Fibroblast of lung (primary cell): ENCODE measurements at regions not wholly inside any gene's neighbourhood (a gene's known extent, or its start where the extent isn't known, plus 50 kb on each side); places are given as distances from the start of the nearest gene placed in this dataset.

Source experiments
- DNase-seq, 2 donors: peaks; one replicate each; pipeline versions ENCODE4 v3.0.0 to v3.0.0-alpha.2; 2010; ENCODE audit warnings: low read depth in 2 of 2
- H2AFZ ChIP-seq: 2 replicates; pipeline ENCODE4 v1.5.1; 2012; ENCODE audit warnings: low read length, control low read depth, inconsistent platforms
- H3K27ac ChIP-seq: 2 replicates; pipeline ENCODE4 v1.5.1; 2011; ENCODE audit warnings: low read length, control low read depth; ENCODE audit not compliant: insufficient read depth
- H3K27me3 ChIP-seq: 2 replicates; pipeline ENCODE4 v1.5.1; 2011; ENCODE audit warnings: mild to moderate bottlenecking, low read length; ENCODE audit not compliant: control insufficient read depth, insufficient read depth
- H3K36me3 ChIP-seq: 2 replicates; pipeline ENCODE4 v1.5.1; 2011; ENCODE audit warnings: low read length; ENCODE audit not compliant: control insufficient read depth, insufficient read depth
- H3K4me1 ChIP-seq: 2 replicates; pipeline ENCODE4 v1.5.1; 2011; ENCODE audit warnings: low read length; ENCODE audit not compliant: control insufficient read depth, insufficient read depth; ENCODE audit errors: extremely low read depth
- H3K4me2 ChIP-seq: 2 replicates; pipeline ENCODE4 v1.5.1; 2011; ENCODE audit warnings: low read length, control low read depth; ENCODE audit not compliant: insufficient read depth; ENCODE audit errors: extremely low read depth
- H3K4me3 ChIP-seq, 4 experiments: fragments of 200-600 bp in 1 of 4; sonication (generic) in 1 of 4; replicated peaks in 1 of 4; 2 replicates each; pipeline ENCODE4 v1.5.1; 2011 to 2016; ENCODE audit warnings: low read length in 4 of 4, low read depth in 3 of 4, mild to moderate bottlenecking in 3 of 4, control low read depth in 2 of 4, inconsistent platforms in 1 of 4, mixed read lengths in 1 of 4; ENCODE audit not compliant: insufficient read depth in 1 of 4; ENCODE audit errors: control extremely low read depth in 1 of 4
- H3K79me2 ChIP-seq: 2 replicates; pipeline ENCODE4 v1.5.1; 2012; ENCODE audit warnings: mild to moderate bottlenecking, low read length, inconsistent platforms; ENCODE audit not compliant: control insufficient read depth, insufficient read depth
- H3K9ac ChIP-seq: 2 replicates; pipeline ENCODE4 v1.5.1; 2011; ENCODE audit warnings: mild to moderate bottlenecking, low read length, control low read depth; ENCODE audit not compliant: insufficient read depth
- H3K9me3 ChIP-seq: 2 replicates; pipeline ENCODE4 v1.5.1; 2012; ENCODE audit warnings: low read depth, low read length; ENCODE audit not compliant: control insufficient read depth, insufficient read depth
- H4K20me1 ChIP-seq: 2 replicates; pipeline ENCODE4 v1.5.1; 2011; ENCODE audit warnings: low read length; ENCODE audit not compliant: control insufficient read depth, insufficient read depth; ENCODE audit errors: extremely low read depth
- CTCF ChIP-seq, 2 donors: IDR thresholded peaks in 1 of 2; conservative IDR thresholded peaks in 1 of 2; 1 replicate in 1 of 2; 2 replicates in 1 of 2; pipeline ENCODE4 v1.5.1; 2011 to 2012; ENCODE audit warnings: low read length in 2 of 2, control low read depth in 1 of 2, inconsistent platforms in 1 of 2, low read depth in 1 of 2, mild to moderate bottlenecking in 1 of 2
- EZH2 ChIP-seq: IDR thresholded peaks from 2 replicates; pipeline ENCODE4 v1.5.1; 2012; ENCODE audit warnings: low read length, control low read depth, mild to moderate bottlenecking; ENCODE audit errors: missing control alignments

- H2AFZ ChIP-seq = no peak overlapping the region
- no peak overlapping the region for H3K27ac ChIP-seq
- no peak overlapping the region for H3K4me3 ChIP-seq
- TF ChIP-seq EZH2 (no peak), CTCF (conservative IDR thresholded peaks at IDR 0.05 in 1 of 2, IDR thresholded peaks at IDR 0.05 in 1 of 2; ENCODE audit: low read depth in 1 of 2, low read length in 2 of 2) (no peak)
- H3K9ac ChIP-seq = no peak overlapping the region
- no peak for DNase-seq
- no peaks in the 10 kb centered on the region for H3K79me2 ChIP-seq
- H3K4me1 ChIP-seq = no peaks in the 10 kb centered on the region
- H3K4me2 ChIP-seq = no peak overlapping the region
- H3K36me3 ChIP-seq = no peaks in the 10 kb centered on the region
- no peaks in the 10 kb centered on the region for H4K20me1 ChIP-seq
- no peaks in the 10 kb centered on the region for H3K9me3 ChIP-seq
- no peaks in the 10 kb centered on the region for H3K27me3 ChIP-seq
Measured at GRCh38 chr2:198638577-198638976, 819.2 kb downstream of the SATB2 start.

- DNase-seq = no peak
Measured at GRCh38 chr2:198630384-198630783, 826.0 kb downstream of the PLCL1 start.

GRCh38 chr2:198628596-198628995 lies 824.2 kb downstream of the PLCL1 start:
- Histone ChIP-seq H3K79me2 (no peaks in the 10 kb centered on the region), H3K9me3 (no peaks in the 10 kb centered on the region), H3K27ac (no peak overlapping the region), H3K9ac (no peak overlapping the region), H3K27me3 (no peaks in the 10 kb centered on the region), H3K4me2 (no peak overlapping the region), H3K36me3 (no peaks in the 10 kb centered on the region), H2AFZ (no peak overlapping the region), H3K4me3 (no peak overlapping the region), H3K4me1 (no peaks in the 10 kb centered on the region), H4K20me1 (no peaks in the 10 kb centered on the region)
- TF ChIP-seq EZH2 (no peak), CTCF (conservative IDR thresholded peaks at IDR 0.05 in 1 of 2, IDR thresholded peaks at IDR 0.05 in 1 of 2; ENCODE audit: low read depth in 1 of 2, low read length in 2 of 2) (no peak)
- DNase-seq = no peak

More at GRCh38 chr2:198630384-198630783, 826.0 kb downstream of the PLCL1 start:
- no peaks in the 10 kb centered on the region for H3K36me3 ChIP-seq
- H3K9me3 ChIP-seq = no peaks in the 10 kb centered on the region
- H2AFZ ChIP-seq = no peak overlapping the region
- no peaks in the 10 kb centered on the region for H3K79me2 ChIP-seq
- no peak overlapping the region for H3K4me3 ChIP-seq
- H3K9ac ChIP-seq = no peak overlapping the region
- H3K4me1 ChIP-seq = no peaks in the 10 kb centered on the region
- H3K27ac ChIP-seq = no peak overlapping the region
- no peak overlapping the region for H3K4me2 ChIP-seq
- no peaks in the 10 kb centered on the region for H4K20me1 ChIP-seq
- no peak for TF ChIP-seq EZH2
- no peak for TF ChIP-seq CTCF (conservative IDR thresholded peaks at IDR 0.05 in 1 of 2, IDR thresholded peaks at IDR 0.05 in 1 of 2; ENCODE audit: low read depth in 1 of 2, low read length in 2 of 2)
- no peaks in the 10 kb centered on the region for H3K27me3 ChIP-seq
